ENCODE measurements at regions not wholly inside any gene's neighbourhood (a gene's known extent, or its start where the extent isn't known, plus 50 kb on each side); places are given as distances from the start of the nearest gene placed in this dataset.

DNA sequence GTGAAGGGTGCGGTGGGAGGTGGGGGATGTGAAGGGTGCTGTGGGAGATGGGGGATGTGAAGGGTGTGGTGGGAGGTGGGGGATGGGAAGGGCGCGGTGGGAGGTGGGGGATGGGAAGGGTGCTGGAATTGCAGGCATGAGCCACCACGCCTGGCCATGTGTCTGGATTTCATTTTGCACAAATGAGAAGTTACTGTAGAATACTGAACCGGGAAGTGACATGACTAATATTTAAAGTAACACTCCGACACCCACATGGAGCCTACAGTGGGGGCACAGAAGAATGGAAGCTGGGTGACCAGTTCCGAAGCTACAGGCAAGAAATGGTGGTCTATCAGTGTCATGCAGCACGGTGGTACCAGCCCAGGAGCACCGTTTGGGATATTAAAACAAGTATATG is 69.9 kb upstream of the SPTLC1 start:
- peaks cover 0 to 19% (median 0%) of the 10 kb centered on the region in 4 donors for H3K27me3 ChIP-seq
- no peak for TF ChIP-seq EP300 (IDR thresholded peaks at IDR 0.05)
- TF ChIP-seq, protein P1, sequence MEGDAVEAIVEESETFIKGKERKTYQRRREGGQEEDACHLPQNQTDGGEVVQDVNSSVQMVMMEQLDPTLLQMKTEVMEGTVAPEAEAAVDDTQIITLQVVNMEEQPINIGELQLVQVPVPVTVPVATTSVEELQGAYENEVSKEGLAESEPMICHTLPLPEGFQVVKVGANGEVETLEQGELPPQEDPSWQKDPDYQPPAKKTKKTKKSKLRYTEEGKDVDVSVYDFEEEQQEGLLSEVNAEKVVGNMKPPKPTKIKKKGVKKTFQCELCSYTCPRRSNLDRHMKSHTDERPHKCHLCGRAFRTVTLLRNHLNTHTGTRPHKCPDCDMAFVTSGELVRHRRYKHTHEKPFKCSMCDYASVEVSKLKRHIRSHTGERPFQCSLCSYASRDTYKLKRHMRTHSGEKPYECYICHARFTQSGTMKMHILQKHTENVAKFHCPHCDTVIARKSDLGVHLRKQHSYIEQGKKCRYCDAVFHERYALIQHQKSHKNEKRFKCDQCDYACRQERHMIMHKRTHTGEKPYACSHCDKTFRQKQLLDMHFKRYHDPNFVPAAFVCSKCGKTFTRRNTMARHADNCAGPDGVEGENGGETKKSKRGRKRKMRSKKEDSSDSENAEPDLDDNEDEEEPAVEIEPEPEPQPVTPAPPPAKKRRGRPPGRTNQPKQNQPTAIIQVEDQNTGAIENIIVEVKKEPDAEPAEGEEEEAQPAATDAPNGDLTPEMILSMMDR (IDR thresholded peaks at IDR 0.05) = no peak
- H3K4me3 ChIP-seq = no peak overlapping the region
- H3K27ac ChIP-seq (replicated peaks in 1 of 4) = no peak overlapping the region
- no peak for DNase-seq (ENCODE audit: extremely low spot score)
- no peaks in the 10 kb centered on the region for H3K36me3 ChIP-seq
- intact Hi-C loops (cut with DNase I) = no loop called here
- H3K9me3 ChIP-seq = peaks cover 0 to 12% (median 7%) of the 10 kb centered on the region in 4 donors
- WGBS = 90% methylated on average over 9 of the region's 9 CpGs
- H3K4me1 ChIP-seq = peaks cover 0 to 6% (median 3%) of the 10 kb centered on the region in 4 donors

GRCh38 chr9:92184041-92184564 is 68.9 kb upstream of the SPTLC1 start:
- intact Hi-C loops (cut with DNase I) = no loop called here
- Histone ChIP-seq H3K36me3 (no peaks in the 10 kb centered on the region), H3K9me3 (peaks cover 0 to 12% (median 7%) of the 10 kb centered on the region in 4 donors), H3K27me3 (peaks cover 0 to 10% (median 0%) of the 10 kb centered on the region in 4 donors), H3K4me3 (no peak overlapping the region), H3K27ac (replicated peaks in 1 of 4) (no peak overlapping the region), H3K4me1 (peaks cover 0 to under 1% (median 0%) of the 10 kb centered on the region in 4 donors)
- TF ChIP-seq POLR2A (IDR thresholded peaks at IDR 0.05; ENCODE audit: low read depth) (no peak), EP300 (IDR thresholded peaks at IDR 0.05) (no peak), POLR2AphosphoS5 (IDR thresholded peaks at IDR 0.05) (no peak)
- TF ChIP-seq, protein P1 (IDR thresholded peaks at IDR 0.05) = no peak
- DNase-seq (ENCODE audit: extremely low spot score) = no peak
- WGBS = 80% methylated on average over 1 of the region's 1 CpG

DNA sequence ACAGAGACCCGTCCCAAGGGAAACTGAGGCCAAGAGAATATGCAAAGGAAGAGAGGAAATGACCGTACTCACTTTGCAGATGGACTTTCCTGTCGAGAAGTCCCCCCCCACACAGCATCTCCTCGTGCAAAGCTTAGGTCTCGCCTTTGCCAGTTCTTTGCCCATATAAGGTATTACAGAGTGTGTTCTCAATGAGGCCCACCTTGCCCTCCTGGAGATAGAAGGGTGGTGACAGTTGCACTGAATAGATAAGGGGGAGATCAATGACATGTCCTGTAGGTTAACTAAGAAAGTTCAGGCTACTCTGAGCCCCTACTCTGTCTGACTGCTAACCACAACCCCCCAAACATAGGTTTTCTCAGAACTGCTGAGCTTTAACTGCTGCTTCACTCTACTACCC is 68.2 kb upstream of the SPTLC1 start:
- Histone ChIP-seq H3K36me3 (no peaks in the 10 kb centered on the region), H3K9me3 (peaks cover 0 to 12% (median 7%) of the 10 kb centered on the region in 4 donors), H3K27ac (replicated peaks in 1 of 4) (no peak overlapping the region), H3K4me1 (no peaks in the 10 kb centered on the region), H3K4me3 (no peak overlapping the region), H3K27me3 (peaks cover 0 to 3% (median 0%) of the 10 kb centered on the region in 4 donors)
- intact Hi-C loops (cut with DNase I) = no loop called here
- no peak for DNase-seq (ENCODE audit: extremely low spot score)
- WGBS = 78% methylated on average over 5 of the region's 5 CpGs
- TF ChIP-seq POLR2A (IDR thresholded peaks at IDR 0.05; ENCODE audit: low read depth) (no peak), POLR2AphosphoS5 (IDR thresholded peaks at IDR 0.05) (no peak), EP300 (IDR thresholded peaks at IDR 0.05) (no peak)
- TF ChIP-seq, protein P1 (IDR thresholded peaks at IDR 0.05) = no peak

- DNase-seq (ENCODE audit: extremely low spot score) = no peak
- Histone ChIP-seq H3K27me3 (no peaks in the 10 kb centered on the region), H3K4me1 (no peaks in the 10 kb centered on the region), H3K4me3 (no peak overlapping the region), H3K9me3 (peaks cover 0 to 12% (median 7%) of the 10 kb centered on the region in 4 donors), H3K36me3 (no peaks in the 10 kb centered on the region), H3K27ac (replicated peaks in 1 of 4) (no peak overlapping the region)
- intact Hi-C loops (cut with DNase I) = no loop called here
- TF ChIP-seq, protein P1 (IDR thresholded peaks at IDR 0.05) = no peak
- no peak for TF ChIP-seq POLR2A (IDR thresholded peaks at IDR 0.05; ENCODE audit: low read depth)
- TF ChIP-seq POLR2AphosphoS5 (IDR thresholded peaks at IDR 0.05) = no peak
- WGBS = 89% methylated on average over 3 of the region's 4 CpGs
Observed at GRCh38 chr9:92181296-92181695, 66.1 kb upstream of the SPTLC1 start.

DNA sequence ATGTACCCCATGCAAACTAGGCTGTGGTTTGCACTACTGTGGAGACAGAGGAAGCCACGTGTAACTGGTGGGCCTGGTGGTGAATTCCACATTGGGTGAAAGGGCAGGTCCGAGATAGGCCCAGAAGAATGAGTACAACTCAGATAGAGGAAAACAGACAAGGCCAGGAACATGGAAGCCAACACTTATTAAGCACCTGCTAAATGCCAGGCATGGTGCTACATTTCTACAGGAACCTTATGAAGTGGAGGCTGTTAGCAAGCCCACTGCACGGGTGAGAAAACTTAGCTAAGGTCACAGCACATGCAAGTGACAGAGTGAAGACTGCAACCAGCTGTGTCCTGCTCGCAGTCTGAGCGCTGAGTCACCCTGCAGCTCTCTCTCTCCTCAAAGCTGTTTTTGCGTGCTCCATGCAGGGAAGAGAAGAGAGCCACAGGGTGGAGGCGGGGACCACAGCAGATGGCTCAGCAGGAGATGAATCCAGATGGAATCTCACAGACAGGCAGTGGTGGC is 65.5 kb upstream of the SPTLC1 start:
- DNase-seq (ENCODE audit: extremely low spot score) = no peak
- intact Hi-C loops (cut with DNase I) = no loop called here
- WGBS = 57% methylated on average over 7 of the region's 7 CpGs
- H3K4me3 ChIP-seq = no peak overlapping the region
- peaks cover 0 to 12% (median 7%) of the 10 kb centered on the region in 4 donors for H3K9me3 ChIP-seq
- no peaks in the 10 kb centered on the region for H3K27me3 ChIP-seq
- H3K4me1 ChIP-seq = no peaks in the 10 kb centered on the region
- no peak overlapping the region for H3K27ac ChIP-seq (replicated peaks in 1 of 4)
- TF ChIP-seq POLR2AphosphoS5 (IDR thresholded peaks at IDR 0.05) (no peak), EP300 (IDR thresholded peaks at IDR 0.05) (no peak)
- no peaks in the 10 kb centered on the region for H3K36me3 ChIP-seq

Measured in esophagus muscularis mucosa (tissue), 4 donors.